GM20000 (cell line): ENCODE measurements at regions not wholly inside any gene's neighbourhood (a gene's known extent, or its start where the extent isn't known, plus 50 kb on each side); places are given as distances from the start of the nearest gene placed in this dataset.
"Not testable (repeated sequence)": the region's sequence is repeated elsewhere in the genome, so short reads cannot be mapped to it uniquely, and the experiment has no call there.

Experiments used
- DNase-seq: peaks from one replicate; pipeline ENCODE4 v3.0.0; 2012; ENCODE audit warnings: low spot score
- TF ChIP-seq, protein P1 (sequence below): IDR thresholded peaks from 2 replicates; pipeline ENCODE4 v1.5.1; 2012; ENCODE audit warnings: mild to moderate bottlenecking, control low read depth; ENCODE audit errors: extremely low read depth, missing control alignments

DNA sequence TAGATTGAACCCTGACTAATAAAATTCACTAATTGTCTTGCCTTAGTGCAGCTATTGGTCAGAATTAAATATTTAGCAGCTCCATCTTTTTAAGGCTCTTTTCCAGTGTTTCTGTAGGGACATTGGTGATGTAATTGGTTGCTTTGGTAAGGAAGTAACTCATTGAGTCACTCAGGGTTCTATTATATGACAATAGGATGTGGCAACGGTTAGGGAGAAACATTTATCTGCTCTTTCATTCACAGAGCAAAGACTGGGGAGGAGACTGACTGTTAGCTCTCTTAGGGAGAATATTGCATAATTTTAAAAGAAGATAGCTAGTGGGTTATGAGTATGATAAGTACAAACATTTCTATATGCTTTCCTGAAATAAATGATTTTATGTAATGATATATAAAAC is 616.5 kb downstream of the TRHDE start:
- TF ChIP-seq, protein P1, sequence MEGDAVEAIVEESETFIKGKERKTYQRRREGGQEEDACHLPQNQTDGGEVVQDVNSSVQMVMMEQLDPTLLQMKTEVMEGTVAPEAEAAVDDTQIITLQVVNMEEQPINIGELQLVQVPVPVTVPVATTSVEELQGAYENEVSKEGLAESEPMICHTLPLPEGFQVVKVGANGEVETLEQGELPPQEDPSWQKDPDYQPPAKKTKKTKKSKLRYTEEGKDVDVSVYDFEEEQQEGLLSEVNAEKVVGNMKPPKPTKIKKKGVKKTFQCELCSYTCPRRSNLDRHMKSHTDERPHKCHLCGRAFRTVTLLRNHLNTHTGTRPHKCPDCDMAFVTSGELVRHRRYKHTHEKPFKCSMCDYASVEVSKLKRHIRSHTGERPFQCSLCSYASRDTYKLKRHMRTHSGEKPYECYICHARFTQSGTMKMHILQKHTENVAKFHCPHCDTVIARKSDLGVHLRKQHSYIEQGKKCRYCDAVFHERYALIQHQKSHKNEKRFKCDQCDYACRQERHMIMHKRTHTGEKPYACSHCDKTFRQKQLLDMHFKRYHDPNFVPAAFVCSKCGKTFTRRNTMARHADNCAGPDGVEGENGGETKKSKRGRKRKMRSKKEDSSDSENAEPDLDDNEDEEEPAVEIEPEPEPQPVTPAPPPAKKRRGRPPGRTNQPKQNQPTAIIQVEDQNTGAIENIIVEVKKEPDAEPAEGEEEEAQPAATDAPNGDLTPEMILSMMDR = no peak
- no peak for DNase-seq

DNA sequence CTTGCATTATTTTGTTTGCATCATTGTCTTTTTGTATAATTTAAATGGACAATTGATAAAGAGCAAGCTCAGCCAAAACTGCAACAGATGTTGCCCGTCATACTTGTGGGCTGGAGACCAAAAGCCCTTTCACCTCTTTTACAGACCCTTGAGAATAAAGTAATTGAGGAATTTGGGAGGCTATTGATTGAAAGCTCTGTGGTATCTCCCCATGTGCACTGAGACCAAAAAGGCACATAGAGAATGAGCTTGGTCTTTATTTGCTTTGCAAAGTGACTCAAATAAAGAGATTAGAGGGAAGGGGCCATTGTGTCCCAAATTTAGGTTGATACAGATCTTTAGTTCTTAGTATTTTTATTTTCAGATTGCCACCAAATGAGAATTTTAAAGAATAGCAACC is 617.6 kb downstream of the TRHDE start:
- TF ChIP-seq, protein P1 = no peak

DNA sequence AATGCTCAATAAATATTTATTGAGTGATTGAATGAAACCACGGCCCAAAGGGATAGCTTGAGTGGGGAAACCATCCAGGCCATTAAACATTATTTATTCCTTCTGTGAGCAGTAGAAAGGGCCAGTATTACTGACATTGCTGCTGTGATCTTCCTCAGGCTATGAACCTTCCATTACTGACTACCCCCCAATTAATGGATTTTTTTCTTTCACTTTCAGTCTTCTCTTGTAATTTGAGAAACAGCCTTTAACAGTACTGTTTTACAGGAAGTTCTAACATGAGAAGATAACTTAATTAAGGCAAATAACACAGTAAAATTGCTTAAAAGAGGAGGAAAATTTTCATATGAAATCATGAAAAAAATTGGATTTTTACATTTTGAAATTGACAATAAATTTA is 629.5 kb downstream of the TRHDE start:
- TF ChIP-seq, protein P1 = no peak
- DNase-seq = no peak

More for the DNA sequence above, 617.6 kb downstream of the TRHDE start:
- DNase-seq = no peak

DNA sequence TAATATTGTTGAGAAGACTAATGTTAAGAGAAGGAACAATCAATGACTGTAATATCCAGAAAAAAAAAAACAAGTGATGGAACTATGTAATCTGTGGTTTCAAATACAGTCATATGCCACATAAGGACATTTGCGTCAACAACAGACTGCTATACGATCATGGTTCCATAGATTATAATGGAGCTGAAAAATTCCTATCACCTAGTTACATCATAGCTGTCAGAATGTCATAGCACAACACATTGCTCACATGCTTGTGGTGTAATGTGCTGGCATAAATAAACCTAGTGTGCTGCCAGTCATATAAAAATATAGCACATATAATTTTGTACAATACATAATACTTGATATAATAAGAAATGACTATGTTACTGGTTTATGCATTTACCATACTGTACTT is 653.5 kb downstream of the TRHDE start:
- TF ChIP-seq, protein P1 = no peak
- no peak for DNase-seq

DNA sequence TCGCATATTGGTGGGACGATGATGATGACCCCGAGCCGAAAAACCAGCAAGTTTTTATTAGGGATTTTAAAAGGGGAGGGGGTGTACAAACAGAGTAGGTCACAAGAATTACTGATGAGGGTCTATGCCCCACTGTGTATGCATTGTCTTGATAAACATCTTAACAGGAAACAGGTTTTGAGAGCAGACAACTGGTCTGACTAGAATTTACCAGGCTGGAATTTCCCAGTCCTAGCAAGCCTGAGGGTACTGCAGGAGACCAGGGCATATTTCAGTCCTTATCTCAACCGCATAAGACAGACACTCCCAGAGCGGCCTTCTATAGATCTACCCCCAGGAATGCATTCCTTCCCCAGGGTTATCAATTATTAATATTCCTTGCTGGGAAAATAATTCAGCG is 659.7 kb downstream of the TRHDE start:
- DNase-seq = not testable (repeated sequence)

DNA sequence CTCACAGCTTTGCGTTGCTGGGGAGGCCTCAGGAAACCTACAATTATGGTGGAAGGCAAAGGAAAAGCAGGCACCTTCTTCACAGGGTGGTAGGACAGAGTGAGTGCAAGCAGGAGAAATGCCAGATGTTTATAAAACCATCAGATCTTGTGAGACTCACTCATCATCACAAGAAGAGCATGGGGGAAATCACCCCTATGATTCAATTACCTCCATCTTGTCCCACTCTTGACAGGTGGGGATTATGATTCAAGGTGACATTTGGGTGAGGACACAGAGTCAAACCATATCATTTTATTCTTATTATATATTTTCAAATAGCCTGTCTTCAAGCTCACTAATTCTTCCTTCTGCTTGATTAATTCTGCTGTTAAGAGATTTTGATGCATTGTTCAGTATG is 665.3 kb downstream of the TRHDE start:
- DNase-seq = no peak
- TF ChIP-seq, protein P1 = no peak

DNA sequence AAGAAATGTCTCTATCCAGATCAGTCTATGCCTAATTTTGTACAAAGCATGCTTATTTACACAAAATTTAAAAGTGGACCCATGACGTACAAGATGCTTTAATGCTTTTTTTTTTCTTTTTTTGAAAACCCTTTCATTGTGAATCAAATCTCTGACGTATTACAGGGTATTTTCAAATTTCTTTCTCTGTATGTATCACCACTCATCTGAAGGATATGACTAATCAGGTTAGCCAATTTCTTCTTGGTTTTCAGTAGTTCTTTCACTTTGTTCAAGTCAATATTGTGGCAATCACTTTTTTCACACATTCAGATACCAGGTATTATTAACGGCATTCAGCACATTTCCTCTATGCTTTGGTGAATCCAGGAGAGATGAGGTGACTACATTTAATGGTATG is 685.3 kb downstream of the TRHDE start:
- DNase-seq = no peak

DNA sequence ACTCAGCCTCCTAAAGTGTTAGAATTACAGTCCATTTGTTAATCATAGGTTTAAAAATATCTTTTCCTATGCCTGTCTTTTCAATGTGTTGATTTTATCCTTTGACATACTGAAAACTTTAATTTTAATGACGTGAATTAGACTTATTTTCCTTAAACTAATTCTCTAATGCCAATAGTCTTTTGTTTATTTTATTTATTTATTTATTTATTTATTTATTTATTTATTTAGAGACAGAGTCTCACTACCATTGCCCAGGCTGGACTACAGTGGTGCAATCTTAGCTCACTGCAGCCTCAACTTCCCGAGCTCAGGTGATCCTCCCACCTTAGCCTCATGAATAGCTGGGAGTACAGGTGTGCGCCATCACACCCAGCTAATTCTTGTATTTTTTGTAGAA is 694.5 kb downstream of the TRHDE start:
- no peak for DNase-seq
- TF ChIP-seq, protein P1 = no peak

More for the DNA sequence above, 685.3 kb downstream of the TRHDE start:
- TF ChIP-seq, protein P1 = no peak
